Activated naive CD4-positive, alpha-beta T cell treated with anti-CD3 and anti-CD28 coated beads, Interleukin-2, amount 50 U/mL, for 72 hours (primary cell): ENCODE measurements at regions not wholly inside any gene's neighbourhood (a gene's known extent, or its start where the extent isn't known, plus 50 kb on each side); places are given as distances from the start of the nearest gene placed in this dataset.

Experiments used
- ATAC-seq, 2 donors: fragments of 150-1000 bp; cut with Tn5 transposase; 2 replicates each; pipeline ENCODE4 v1.10.0; 2021; ENCODE audit warnings: mild to moderate bottlenecking in 2 of 2, moderate library complexity in 2 of 2
- DNase-seq, 2 donors: peaks; one replicate each; pipeline ENCODE4 v3.0.0; 2021 to 2022; ENCODE audit warnings: low spot score in 2 of 2
- H3K27ac Mint-ChIP-seq, 2 donors: one replicate each; pipeline ENCODE4 v1.8.0; 2022; ENCODE audit warnings: mild to moderate bottlenecking in 2 of 2, mixed read lengths in 2 of 2
- H3K36me3 Mint-ChIP-seq, 2 donors: one replicate each; pipeline ENCODE4 v1.8.0; 2022; ENCODE audit warnings: mixed read lengths in 2 of 2
- H3K9me3 Mint-ChIP-seq, 2 donors: one replicate each; pipeline ENCODE4 v1.8.0; 2022; ENCODE audit warnings: mixed read lengths in 2 of 2

DNA sequence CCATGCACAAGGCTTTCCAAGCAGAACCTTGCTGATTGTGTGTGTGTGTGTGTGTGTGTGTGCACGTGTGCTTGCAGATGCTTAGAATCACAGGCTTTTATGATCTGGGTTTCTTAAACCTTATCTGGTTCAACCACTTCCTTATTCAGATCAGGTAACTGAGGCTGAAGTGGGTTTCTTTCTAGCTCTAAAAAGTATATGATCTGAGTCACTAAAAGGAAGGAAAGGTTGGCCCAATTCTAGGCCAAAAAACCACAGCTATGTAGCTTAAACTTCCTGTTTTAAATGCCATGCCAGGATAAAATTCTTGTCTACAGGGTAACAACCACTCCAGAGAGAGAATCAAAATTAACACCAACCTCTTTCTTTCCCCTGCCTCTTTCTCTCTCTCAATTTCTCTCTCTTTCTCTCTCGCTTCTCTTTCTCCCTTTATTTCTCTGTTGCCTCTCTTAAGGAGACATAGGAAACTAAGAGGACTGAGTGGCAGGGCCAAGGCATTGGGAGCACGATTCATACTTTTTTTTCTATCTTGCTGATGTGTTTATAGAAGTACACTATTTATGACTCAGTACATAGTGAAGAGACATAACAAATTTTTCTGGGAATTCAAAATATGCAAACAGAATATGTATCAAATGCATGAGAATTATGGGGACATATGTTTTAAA lies 140.3 kb downstream of the TRIB2 start:
- DNase-seq (no peak), ATAC-seq (peak; percentile 84 to 87)
- Mint-ChIP-seq H3K36me3 (peaks cover 8 to 11% of the 10 kb centered on the region in 2 donors), H3K9me3 (peaks cover 0 to 12% of the 10 kb centered on the region in 2 donors), H3K27ac (no peak overlapping the region)

- DNase-seq = no peak
- Mint-ChIP-seq H3K9me3 (peaks cover 3 to 12% of the 10 kb centered on the region in 2 donors), H3K36me3 (peaks cover 8 to 11% of the 10 kb centered on the region in 2 donors), H3K27ac (no peak overlapping the region)
- ATAC-seq = no peak
Measured at GRCh38 chr2:12857891-12858290, 141.2 kb downstream of the TRIB2 start.

DNA sequence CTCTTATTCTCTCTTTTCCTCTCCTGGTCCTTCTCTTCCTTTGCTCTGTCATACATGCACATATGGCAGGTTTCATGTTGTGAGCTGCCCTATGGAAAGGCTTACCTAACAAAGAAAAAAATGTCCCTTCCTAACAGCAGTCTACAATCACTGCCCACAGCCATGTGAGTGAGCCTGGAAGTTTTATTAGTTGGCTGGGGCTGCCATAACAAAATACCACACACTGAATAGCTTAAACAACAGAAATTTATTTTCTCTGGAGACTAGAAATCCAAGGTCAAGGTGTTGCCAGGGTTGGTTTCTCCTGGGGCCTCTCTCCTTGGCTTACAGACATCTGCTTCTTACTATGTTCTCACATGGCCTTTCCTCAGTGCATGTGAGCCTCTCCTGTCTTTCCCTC lies 142.1 kb downstream of the TRIB2 start:
- Mint-ChIP-seq H3K9me3 (peaks cover 11 to 17% of the 10 kb centered on the region in 2 donors), H3K36me3 (peaks cover 15 to 17% of the 10 kb centered on the region in 2 donors), H3K27ac (no peak overlapping the region)
- ATAC-seq = no peak
- no peak for DNase-seq

- peaks cover 25 to 26% of the 10 kb centered on the region in 2 donors for H3K9me3 Mint-ChIP-seq
- ATAC-seq = peak; percentile 39 to 51
- H3K36me3 Mint-ChIP-seq = peaks cover 37 to 41% of the 10 kb centered on the region in 2 donors
- DNase-seq = no peak
- no peak overlapping the region for H3K27ac Mint-ChIP-seq
Measured at GRCh38 chr2:12861344-12861930, 144.7 kb downstream of the TRIB2 start.

- H3K36me3 Mint-ChIP-seq = peaks cover 38 to 41% of the 10 kb centered on the region in 2 donors
- H3K9me3 Mint-ChIP-seq = peaks cover 25 to 26% of the 10 kb centered on the region in 2 donors
- ATAC-seq (no peak), DNase-seq (no peak)
- no peak overlapping the region for H3K27ac Mint-ChIP-seq
Measured at GRCh38 chr2:12862541-12862940, 145.8 kb downstream of the TRIB2 start.

DNA sequence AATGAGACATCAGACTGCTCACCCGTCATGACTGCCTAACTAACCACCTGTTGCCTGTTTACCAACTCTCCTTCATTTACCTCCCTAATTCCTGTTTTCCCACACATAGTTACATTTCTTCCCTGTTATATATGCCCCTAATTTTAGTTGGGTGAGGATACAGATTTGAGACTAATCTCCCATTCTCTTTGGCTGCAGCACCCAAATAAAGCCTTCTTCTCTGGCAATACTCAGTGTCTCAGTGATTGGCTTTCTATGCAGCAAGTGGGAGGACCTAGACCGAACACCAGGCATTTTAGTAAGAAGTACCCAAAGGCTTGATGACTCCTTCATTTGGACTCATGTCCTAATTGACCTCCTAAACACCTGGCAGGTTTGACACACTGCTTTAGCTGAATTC lies 147.2 kb downstream of the TRIB2 start:
- H3K36me3 Mint-ChIP-seq = peaks cover 38 to 41% of the 10 kb centered on the region in 2 donors

DNA sequence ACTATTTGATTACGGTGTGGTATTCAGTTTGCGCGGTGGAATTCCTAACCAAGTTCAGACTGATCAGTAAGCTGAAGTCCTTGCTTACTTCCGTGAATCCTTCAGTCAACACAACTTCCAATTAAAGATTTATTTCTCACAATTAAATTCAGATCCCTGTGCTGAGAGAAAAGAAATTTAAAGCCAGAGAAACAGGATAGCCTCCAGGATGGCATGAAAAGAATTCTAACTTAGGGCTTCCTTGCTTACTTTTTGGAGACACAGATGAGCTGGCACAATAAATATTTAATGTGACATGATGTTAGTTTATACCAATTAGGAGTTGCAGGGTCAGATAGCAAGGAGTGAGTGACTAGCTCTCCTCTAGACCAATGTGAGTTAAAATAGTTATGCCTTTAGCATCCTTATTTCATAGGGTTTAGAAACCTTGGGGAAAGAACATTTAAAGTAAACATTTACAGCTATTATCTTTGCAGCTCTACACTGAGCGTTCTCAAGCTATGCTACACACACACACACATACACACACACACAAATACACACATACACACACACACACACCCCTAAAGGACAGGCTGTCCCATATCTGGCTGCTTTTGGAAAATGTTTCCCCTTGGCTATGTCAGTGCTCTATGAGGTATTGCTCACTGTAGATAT lies 151.0 kb downstream of the TRIB2 start:
- Mint-ChIP-seq H3K9me3 (peaks cover 14 to 24% of the 10 kb centered on the region in 2 donors), H3K36me3 (peaks cover 32 to 33% of the 10 kb centered on the region in 2 donors), H3K27ac (no peak overlapping the region)
- DNase-seq (no peak), ATAC-seq (no peak)

More for the DNA sequence above, 147.2 kb downstream of the TRIB2 start:
- ATAC-seq (no peak), DNase-seq (no peak)
- Mint-ChIP-seq H3K9me3 (peaks cover 25 to 26% of the 10 kb centered on the region in 2 donors), H3K27ac (no peak overlapping the region)

- ATAC-seq (no peak), DNase-seq (no peak)
- Mint-ChIP-seq H3K36me3 (peaks cover 8 to 14% of the 10 kb centered on the region in 2 donors), H3K27ac (no peak overlapping the region), H3K9me3 (peaks cover under 1 to 2% of the 10 kb centered on the region in 2 donors)
Measured at GRCh38 chr2:12870692-12871091, 154.0 kb downstream of the TRIB2 start.

DNA sequence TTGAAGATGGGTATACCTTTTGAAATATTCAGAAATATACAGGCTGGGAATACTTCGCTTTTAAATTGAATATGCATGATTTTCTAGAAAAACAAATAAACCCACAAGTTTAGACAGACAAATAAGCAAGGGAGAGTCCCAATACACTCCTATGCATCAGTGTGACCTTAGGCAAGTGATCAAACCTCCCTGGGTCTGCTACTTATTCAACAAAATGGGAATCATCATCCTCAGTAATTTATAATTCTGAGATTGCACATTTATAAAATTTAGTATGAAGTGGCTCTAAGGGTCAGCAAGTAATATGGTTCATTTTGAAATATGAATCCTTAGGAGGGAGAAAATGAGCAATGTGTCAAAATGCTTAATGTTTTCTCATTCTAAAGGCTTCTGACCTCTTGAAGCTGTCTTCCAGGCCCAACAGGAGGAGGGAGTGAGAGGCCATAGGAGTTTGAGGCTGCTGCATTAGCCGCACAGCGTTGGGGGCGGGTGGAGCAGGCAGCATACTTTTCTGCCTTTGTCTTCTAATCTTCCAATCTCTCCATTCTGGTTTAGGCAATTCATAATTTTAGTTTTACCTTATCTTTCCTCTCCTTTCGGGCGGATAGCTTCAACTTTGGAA lies 155.1 kb downstream of the TRIB2 start:
- no peak for ATAC-seq
- DNase-seq = no peak
- no peak overlapping the region for H3K27ac Mint-ChIP-seq
- H3K9me3 Mint-ChIP-seq = no peaks in the 10 kb centered on the region
- H3K36me3 Mint-ChIP-seq = peaks cover 0 to 6% of the 10 kb centered on the region in 2 donors

DNA sequence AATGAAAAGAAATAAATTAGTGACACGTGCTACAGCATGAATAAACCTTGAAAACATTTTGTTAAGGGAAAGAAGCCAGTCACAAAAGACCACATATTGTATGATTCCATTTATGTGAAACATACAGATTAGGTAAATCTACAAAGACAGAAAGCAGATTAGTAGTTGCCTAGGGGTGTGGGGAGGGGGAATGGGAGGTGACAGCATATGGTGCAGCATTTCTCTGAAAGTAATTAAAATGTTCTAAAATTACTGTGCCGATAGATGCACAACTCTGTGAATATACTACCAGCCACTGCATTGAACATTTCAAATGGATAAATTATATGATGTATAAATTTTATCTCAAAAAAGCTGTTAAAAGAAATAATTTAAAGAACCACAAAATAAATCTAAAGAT lies 161.0 kb downstream of the TRIB2 start:
- no peak overlapping the region for H3K27ac Mint-ChIP-seq
- H3K9me3 Mint-ChIP-seq = no peaks in the 10 kb centered on the region
- H3K36me3 Mint-ChIP-seq = no peaks in the 10 kb centered on the region
- DNase-seq = no peak
- ATAC-seq = no peak

- ATAC-seq (no peak), DNase-seq (no peak)
- Mint-ChIP-seq H3K9me3 (no peaks in the 10 kb centered on the region), H3K36me3 (no peaks in the 10 kb centered on the region), H3K27ac (no peak overlapping the region)
Measured at GRCh38 chr2:12879649-12880048, 162.9 kb downstream of the TRIB2 start.

- ATAC-seq (no peak), DNase-seq (no peak)
- Mint-ChIP-seq H3K9me3 (no peaks in the 10 kb centered on the region), H3K36me3 (no peaks in the 10 kb centered on the region), H3K27ac (no peak overlapping the region)
Measured at GRCh38 chr2:12881952-12882351, 165.2 kb downstream of the TRIB2 start.

DNA sequence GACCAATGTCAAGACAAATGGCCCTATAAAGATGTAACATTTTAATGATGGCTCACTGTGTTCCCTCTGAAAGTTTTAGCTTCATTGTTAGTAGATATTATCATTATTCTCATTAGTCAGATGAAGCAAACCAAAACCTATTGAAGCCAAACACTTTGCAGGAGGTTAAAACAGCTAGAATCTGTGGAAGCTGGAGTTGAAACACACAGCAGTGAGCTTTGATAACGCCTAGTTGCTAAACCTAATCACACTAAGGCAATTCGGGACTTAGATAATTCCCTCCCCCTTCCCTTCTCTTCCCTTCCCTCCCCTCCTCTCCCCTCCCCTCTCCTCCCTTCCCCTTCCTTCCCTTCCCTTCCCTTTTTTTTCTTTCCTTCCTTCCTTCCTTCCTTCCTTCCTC lies 165.7 kb downstream of the TRIB2 start:
- Mint-ChIP-seq H3K9me3 (no peaks in the 10 kb centered on the region), H3K27ac (no peak overlapping the region), H3K36me3 (no peaks in the 10 kb centered on the region)
- ATAC-seq = no peak
- DNase-seq = no peak

DNA sequence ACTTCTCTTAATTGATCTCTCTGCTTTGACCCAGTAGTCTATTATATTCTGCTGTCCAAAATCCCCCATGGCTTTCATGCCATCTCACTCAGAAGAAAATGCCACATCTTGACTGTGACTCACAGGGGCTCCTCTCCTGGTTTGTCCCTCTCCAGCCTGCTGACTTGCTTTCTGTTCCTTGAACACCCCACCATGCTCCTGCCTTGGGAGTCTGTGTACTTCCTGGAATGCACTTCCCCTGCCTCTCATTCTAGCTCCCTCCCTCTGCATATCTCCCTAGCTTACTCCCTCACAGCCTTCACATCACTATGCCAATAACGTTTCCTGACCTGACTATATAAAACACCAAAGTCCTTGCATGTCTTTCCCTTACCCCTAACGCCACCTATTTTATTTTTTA lies 167.2 kb downstream of the TRIB2 start:
- H3K9me3 Mint-ChIP-seq = no peaks in the 10 kb centered on the region
- H3K36me3 Mint-ChIP-seq = no peaks in the 10 kb centered on the region
- ATAC-seq (no peak), DNase-seq (no peak)
- H3K27ac Mint-ChIP-seq = no peak overlapping the region

GRCh38 chr2:12884713-12885282 lies 168.1 kb downstream of the TRIB2 start:
- ATAC-seq (no peak), DNase-seq (no peak)
- H3K27ac Mint-ChIP-seq = no peak overlapping the region
- no peaks in the 10 kb centered on the region for H3K36me3 Mint-ChIP-seq
- H3K9me3 Mint-ChIP-seq = no peaks in the 10 kb centered on the region

- Mint-ChIP-seq H3K36me3 (peaks cover 15 to 27% of the 10 kb centered on the region in 2 donors), H3K9me3 (peaks cover 16 to 19% of the 10 kb centered on the region in 2 donors), H3K27ac (no peak overlapping the region)
- no peak for ATAC-seq
- no peak for DNase-seq
Measured at GRCh38 chr2:12890066-12890465, 173.3 kb downstream of the TRIB2 start.

DNA sequence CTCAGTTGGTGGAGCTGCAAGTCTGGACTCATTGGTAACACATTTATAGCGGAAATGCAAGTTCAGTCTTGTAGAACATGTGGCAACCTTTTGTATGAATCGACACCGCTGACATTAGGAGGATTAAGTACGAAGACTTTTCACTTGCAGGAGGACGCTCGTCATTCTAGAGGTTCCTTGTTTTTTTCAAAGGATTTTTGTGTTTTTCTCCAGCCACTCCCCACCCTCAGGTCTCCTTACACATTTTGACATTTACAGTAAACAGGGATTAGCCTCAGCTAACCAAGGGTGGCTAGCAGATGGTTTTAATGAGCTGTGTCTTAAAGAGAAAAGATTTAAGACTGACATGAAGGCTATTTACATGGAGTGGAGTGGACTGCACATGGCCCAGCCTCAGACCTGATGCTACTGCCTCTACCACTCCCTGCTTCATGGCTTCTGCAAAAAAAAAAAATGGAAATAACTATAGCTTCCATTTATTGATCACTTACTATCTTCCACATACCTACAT lies 173.8 kb downstream of the TRIB2 start:
- Mint-ChIP-seq H3K9me3 (peaks cover 21 to 24% of the 10 kb centered on the region in 2 donors), H3K36me3 (peaks cover 20 to 31% of the 10 kb centered on the region in 2 donors), H3K27ac (no peak overlapping the region)
- DNase-seq (no peak), ATAC-seq (no peak)
